HCT116 (cell line): ENCODE measurements at regions not wholly inside any gene's neighbourhood (a gene's known extent, or its start where the extent isn't known, plus 50 kb on each side); places are given as distances from the start of the nearest gene placed in this dataset.

ENCODE experiments used
- ATAC-seq: fragments of 200-7000 bp; cut with Tn5 transposase; 2 replicates; pipeline ENCODE4 v1.9.1; 2020; ENCODE audit warnings: mild to moderate bottlenecking, moderate library complexity
- BruUV-seq: library from RNA; stranded (reverse); fragments of 400-500 nt; replicated peaks from 2 replicates; lab custom pipeline; 2021; lab: Mats Ljungman, UMichigan
- CTCF ChIA-PET: fragments of 300-600 bp; sonication (Branson Sonifier 250); formaldehyde crosslinking; loops from one replicate; lab custom pipeline; 2021; ENCODE audit warnings: antibody characterized with exemption; lab: Charles Lee
- POLR2A ChIA-PET: fragments of 300-600, 350-600 bp; sonication (Branson Sonifier 250); formaldehyde crosslinking; loops from one replicate; lab custom pipeline; 2021; ENCODE audit warnings: antibody characterized with exemption; lab: Charles Lee
- RAD21 ChIA-PET, 2 experiments: fragments of 300-600 bp; sonication (Branson Sonifier 250); formaldehyde crosslinking; loops; one replicate each; lab custom pipeline; 2023; ENCODE audit warnings: low total read pairs in 2 of 2; ENCODE audit not compliant: uncharacterized antibody in 2 of 2, unreplicated experiment in 2 of 2, low non-redundant PET in 1 of 2; lab: Charles Lee
- DNase-seq: peaks from one replicate; pipeline ENCODE4 v3.0.0-alpha.2; 2010; ENCODE audit warnings: low read depth, low spot score
- H2AFZ ChIP-seq: fragments of 200-600 bp; shearing (Covaris generic), sonication (generic); 2 replicates; pipeline ENCODE4 v1.6.1; 2017; ENCODE audit warnings: low read depth, mixed run types, mixed read lengths, antibody characterized with exemption, low read length; ENCODE audit not compliant: poor library complexity, severe bottlenecking
- H3K27ac ChIP-seq: 2 replicates; pipeline ENCODE4 v1.5.1; 2012; ENCODE audit warnings: low read depth, low read length
- H3K27me3 ChIP-seq: fragments of 200-600 bp; sonication (generic); 2 replicates; pipeline ENCODE4 v1.6.1; 2016; ENCODE audit warnings: mixed run types, low read length, mixed read lengths; ENCODE audit not compliant: insufficient read depth
- H3K36me3 ChIP-seq, 2 experiments: fragments of 200-500 bp in 1 of 2; fragments of 200-600 bp in 1 of 2; sonication (Bioruptor generic) in 1 of 2; sonication (generic) in 1 of 2; 2 replicates each; pipeline versions ENCODE4 v1.5.1 to v1.6.1; 2014 to 2016; ENCODE audit warnings: low read length in 2 of 2, inconsistent platforms in 1 of 2, mixed read lengths in 1 of 2, mixed run types in 1 of 2; ENCODE audit not compliant: insufficient read depth in 2 of 2, control insufficient read depth in 1 of 2
- H3K4me1 ChIP-seq, 2 experiments: fragments of 200-600 bp in 1 of 2; sonication (generic) in 1 of 2; 2 replicates each; pipeline versions ENCODE4 v1.5.1 to v1.6.1; 2012 to 2017; ENCODE audit warnings: low read length in 2 of 2, inconsistent platforms in 1 of 2, mild to moderate bottlenecking in 1 of 2, mixed read lengths in 1 of 2, mixed run types in 1 of 2, moderate library complexity in 1 of 2; ENCODE audit not compliant: insufficient read depth in 2 of 2, control insufficient read depth in 1 of 2
- H3K4me2 ChIP-seq: fragments of 200-600 bp; sonication (generic); 2 replicates; pipeline ENCODE4 v1.6.1; 2017; ENCODE audit warnings: mixed run types, low read length, mixed read lengths
- H3K4me3 ChIP-seq, 2 experiments: fragments of 200-600 bp in 1 of 2; sonication (generic) in 1 of 2; replicated peaks in 1 of 2; 2 replicates each; pipeline ENCODE4 v1.5.1; 2011 to 2016; ENCODE audit warnings: low read length in 2 of 2, control low read depth in 1 of 2, low read depth in 1 of 2, mild to moderate bottlenecking in 1 of 2, mixed read lengths in 1 of 2, mixed run types in 1 of 2
- H3K79me2 ChIP-seq: fragments of 200-600 bp; sonication (generic); 2 replicates; pipeline ENCODE4 v1.6.1; 2017; ENCODE audit warnings: mild to moderate bottlenecking, mixed run types, low read length, moderate library complexity, mixed read lengths; ENCODE audit not compliant: insufficient read depth
- H3K9ac ChIP-seq: fragments of 200-600 bp; sonication (generic); 2 replicates; pipeline ENCODE4 v1.6.1; 2016; ENCODE audit warnings: low read length, mixed read lengths
- H3K9me2 ChIP-seq: fragments of 200-600 bp; sonication (generic), shearing (Covaris generic); 2 replicates; pipeline ENCODE4 v1.6.1; 2017; ENCODE audit warnings: mixed run types, mild to moderate bottlenecking, moderate library complexity; ENCODE audit not compliant: insufficient read depth
- H3K9me3 ChIP-seq, 2 experiments: fragments of 200-500 bp in 1 of 2; fragments of 200-600 bp in 1 of 2; sonication (Bioruptor generic) in 1 of 2; sonication (generic) in 1 of 2; 2 replicates each; pipeline ENCODE4 v1.6.1; 2014 to 2017; ENCODE audit warnings: low read length in 2 of 2, mixed read lengths in 2 of 2, inconsistent platforms in 1 of 2, low read depth in 1 of 2, mild to moderate bottlenecking in 1 of 2, mixed run types in 1 of 2, moderate library complexity in 1 of 2; ENCODE audit not compliant: control insufficient read depth in 1 of 2, insufficient read depth in 1 of 2
- H4K20me1 ChIP-seq: fragments of 200-600 bp; sonication (generic), shearing (Covaris generic); 2 replicates; pipeline ENCODE4 v1.6.1; 2017; ENCODE audit warnings: mixed run types, mild to moderate bottlenecking, moderate library complexity; ENCODE audit not compliant: insufficient read depth
- CBX3 ChIP-seq: IDR thresholded peaks from 2 replicates; pipeline ENCODE4 v1.6.1; 2012; ENCODE audit warnings: low read depth
- CEBPB ChIP-seq: IDR thresholded peaks from 2 replicates; pipeline ENCODE4 v1.6.1; 2012; ENCODE audit warnings: low read depth
- SIN3A ChIP-seq: IDR thresholded peaks from 2 replicates; pipeline ENCODE4 v1.6.1; 2012; ENCODE audit warnings: low read depth
- intact Hi-C: fragments of 100-400 bp; cut with micrococcal nuclease; formaldehyde crosslinking; loops from 2 replicates; pipeline ENCODE4 v1.10.0; 2022
- TF ChIP-seq, protein P1 (sequence below), 3 experiments: fragments of 200-600 bp in 1 of 3; sonication (generic) in 1 of 3; IDR thresholded peaks in 2 of 3; conservative IDR thresholded peaks in 1 of 3; 2 replicates each; pipeline ENCODE4 v1.5.1; 2012 to 2017; ENCODE audit warnings: low read depth in 2 of 3, low read length in 2 of 3, antibody characterized with exemption in 1 of 3, borderline replicate concordance in 1 of 3, control low read depth in 1 of 3, mild to moderate bottlenecking in 1 of 3, mixed read lengths in 1 of 3, mixed run types in 1 of 3, moderate library complexity in 1 of 3; ENCODE audit not compliant: insufficient read depth in 1 of 3
- TF ChIP-seq, protein P2 (sequence below): IDR thresholded peaks from 2 replicates; pipeline ENCODE4 v1.6.1; 2011; ENCODE audit warnings: mild to moderate bottlenecking, low read length, moderate library complexity; ENCODE audit not compliant: insufficient replicate concordance; ENCODE audit errors: extremely low read depth
- TF ChIP-seq, protein P3 (sequence below): IDR thresholded peaks from 2 replicates; pipeline ENCODE4 v1.6.1; 2012

DNA sequence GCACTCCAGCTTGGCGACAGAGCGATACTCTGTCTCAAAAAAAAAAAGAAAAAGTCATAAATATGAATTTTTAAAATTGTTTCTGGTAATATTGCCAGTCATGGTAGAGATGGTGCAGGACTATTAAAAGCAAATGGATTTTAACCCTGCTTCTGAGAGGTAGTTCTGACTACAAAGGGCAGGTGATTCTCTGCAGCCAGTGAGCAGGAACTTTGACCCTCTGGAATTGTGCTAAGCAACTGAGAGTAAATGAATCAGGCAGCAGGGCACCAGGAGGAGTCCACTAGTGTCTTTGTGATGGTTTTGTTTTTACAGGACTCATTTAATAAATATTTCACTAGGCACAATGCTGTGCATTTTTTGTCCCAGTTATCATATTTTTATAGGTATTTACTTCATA, 781.2 kb downstream of the TLE4 start:
- no peak overlapping the region for H3K9ac ChIP-seq
- H3K27me3 ChIP-seq, result no peaks in the 10 kb centered on the region
- ChIA-PET RAD21 (no interaction called here), POLR2A (no interaction called here), CTCF (no interaction called here)
- DNase-seq (no peak), ATAC-seq (no peak)
- H3K9me3 ChIP-seq, result peaks cover 4 to 16% of the 10 kb centered on the region in 2 experiments; a peak in 2 of 4 replicates
- no peak overlapping the region for H2AFZ ChIP-seq
- no peaks in the 10 kb centered on the region for H3K79me2 ChIP-seq
- TF ChIP-seq CEBPB (no peak), CBX3 (no peak)
- no peaks in the 10 kb centered on the region for H3K9me2 ChIP-seq
- H3K4me3 ChIP-seq, result no peak overlapping the region
- H3K4me1 ChIP-seq, result no peaks in the 10 kb centered on the region
- no peak overlapping the region for H3K4me2 ChIP-seq
- no TSS peak for BruUV-seq
- intact Hi-C loops, result no loop called here
- no peaks in the 10 kb centered on the region for H3K36me3 ChIP-seq
- no peak overlapping the region for H3K27ac ChIP-seq
- no peaks in the 10 kb centered on the region for H4K20me1 ChIP-seq

DNA sequence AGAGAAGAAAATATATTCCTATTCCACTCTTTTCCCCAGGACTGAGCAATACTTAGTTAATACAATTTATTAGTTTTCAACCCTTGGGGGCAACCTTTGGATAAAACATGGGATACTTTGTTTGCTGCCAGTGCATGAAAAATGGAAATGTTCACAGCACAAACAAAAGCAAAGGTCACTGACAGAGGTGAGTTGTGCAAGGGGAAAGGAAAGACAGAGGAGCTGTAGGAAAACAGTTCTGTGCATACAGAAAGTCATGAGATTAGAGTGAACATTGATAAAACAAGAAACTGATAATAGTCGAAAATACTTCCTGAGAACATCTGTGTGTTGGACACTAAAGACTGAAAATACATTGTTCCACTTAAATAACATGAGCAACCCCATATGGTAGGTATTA, 779.8 kb downstream of the TLE4 start:
- peaks cover 4 to 5% of the 10 kb centered on the region in 2 experiments; a peak in 2 of 4 replicates for H3K9me3 ChIP-seq
- no peak for TF ChIP-seq SIN3A
- TF ChIP-seq, protein P1, sequence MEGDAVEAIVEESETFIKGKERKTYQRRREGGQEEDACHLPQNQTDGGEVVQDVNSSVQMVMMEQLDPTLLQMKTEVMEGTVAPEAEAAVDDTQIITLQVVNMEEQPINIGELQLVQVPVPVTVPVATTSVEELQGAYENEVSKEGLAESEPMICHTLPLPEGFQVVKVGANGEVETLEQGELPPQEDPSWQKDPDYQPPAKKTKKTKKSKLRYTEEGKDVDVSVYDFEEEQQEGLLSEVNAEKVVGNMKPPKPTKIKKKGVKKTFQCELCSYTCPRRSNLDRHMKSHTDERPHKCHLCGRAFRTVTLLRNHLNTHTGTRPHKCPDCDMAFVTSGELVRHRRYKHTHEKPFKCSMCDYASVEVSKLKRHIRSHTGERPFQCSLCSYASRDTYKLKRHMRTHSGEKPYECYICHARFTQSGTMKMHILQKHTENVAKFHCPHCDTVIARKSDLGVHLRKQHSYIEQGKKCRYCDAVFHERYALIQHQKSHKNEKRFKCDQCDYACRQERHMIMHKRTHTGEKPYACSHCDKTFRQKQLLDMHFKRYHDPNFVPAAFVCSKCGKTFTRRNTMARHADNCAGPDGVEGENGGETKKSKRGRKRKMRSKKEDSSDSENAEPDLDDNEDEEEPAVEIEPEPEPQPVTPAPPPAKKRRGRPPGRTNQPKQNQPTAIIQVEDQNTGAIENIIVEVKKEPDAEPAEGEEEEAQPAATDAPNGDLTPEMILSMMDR (IDR thresholded peaks at IDR 0.05 in 2 of 3, conservative IDR thresholded peaks at IDR 0.05 in 1 of 3; ENCODE audit: borderline replicate concordance in 1 of 3, insufficient read depth in 1 of 3, low read depth in 2 of 3, low read length in 2 of 3), result no peak
- TF ChIP-seq, protein P2, sequence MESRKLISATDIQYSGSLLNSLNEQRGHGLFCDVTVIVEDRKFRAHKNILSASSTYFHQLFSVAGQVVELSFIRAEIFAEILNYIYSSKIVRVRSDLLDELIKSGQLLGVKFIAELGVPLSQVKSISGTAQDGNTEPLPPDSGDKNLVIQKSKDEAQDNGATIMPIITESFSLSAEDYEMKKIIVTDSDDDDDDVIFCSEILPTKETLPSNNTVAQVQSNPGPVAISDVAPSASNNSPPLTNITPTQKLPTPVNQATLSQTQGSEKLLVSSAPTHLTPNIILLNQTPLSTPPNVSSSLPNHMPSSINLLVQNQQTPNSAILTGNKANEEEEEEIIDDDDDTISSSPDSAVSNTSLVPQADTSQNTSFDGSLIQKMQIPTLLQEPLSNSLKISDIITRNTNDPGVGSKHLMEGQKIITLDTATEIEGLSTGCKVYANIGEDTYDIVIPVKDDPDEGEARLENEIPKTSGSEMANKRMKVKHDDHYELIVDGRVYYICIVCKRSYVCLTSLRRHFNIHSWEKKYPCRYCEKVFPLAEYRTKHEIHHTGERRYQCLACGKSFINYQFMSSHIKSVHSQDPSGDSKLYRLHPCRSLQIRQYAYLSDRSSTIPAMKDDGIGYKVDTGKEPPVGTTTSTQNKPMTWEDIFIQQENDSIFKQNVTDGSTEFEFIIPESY, result no peak
- TF ChIP-seq, protein P3, sequence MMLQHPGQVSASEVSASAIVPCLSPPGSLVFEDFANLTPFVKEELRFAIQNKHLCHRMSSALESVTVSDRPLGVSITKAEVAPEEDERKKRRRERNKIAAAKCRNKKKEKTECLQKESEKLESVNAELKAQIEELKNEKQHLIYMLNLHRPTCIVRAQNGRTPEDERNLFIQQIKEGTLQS, result no peak
- H3K27ac ChIP-seq, result no peak overlapping the region
- H3K27me3 ChIP-seq, result no peaks in the 10 kb centered on the region
- no peaks in the 10 kb centered on the region for H3K4me1 ChIP-seq
- ChIA-PET POLR2A (no interaction called here), RAD21 (no interaction called here), CTCF (no interaction called here)
- no peak overlapping the region for H3K4me3 ChIP-seq
- H3K9me2 ChIP-seq, result no peaks in the 10 kb centered on the region
- H4K20me1 ChIP-seq, result no peaks in the 10 kb centered on the region
- no peak overlapping the region for H2AFZ ChIP-seq
- intact Hi-C loops, result no loop called here
- no peaks in the 10 kb centered on the region for H3K79me2 ChIP-seq
- no peak overlapping the region for H3K4me2 ChIP-seq
- no peaks in the 10 kb centered on the region for H3K36me3 ChIP-seq
- no TSS peak for BruUV-seq
- no peak overlapping the region for H3K9ac ChIP-seq
- ATAC-seq (no peak), DNase-seq (no peak)
